DND-41 (cell line): ENCODE measurements at regions not wholly inside any gene's neighbourhood (a gene's known extent, or its start where the extent isn't known, plus 50 kb on each side); places are given as distances from the start of the nearest gene placed in this dataset.

ENCODE experiments used
- EZH2 ChIP-seq: IDR thresholded peaks from 3 replicates; pipeline ENCODE4 v1.6.1; 2012; ENCODE audit warnings: borderline replicate concordance, low read depth, mild to moderate bottlenecking, moderate library complexity, low read length, inconsistent platforms; ENCODE audit not compliant: severe bottlenecking
- TF ChIP-seq, protein P1 (sequence below): IDR thresholded peaks from 2 replicates; pipeline ENCODE4 v1.5.1; 2012; ENCODE audit warnings: borderline replicate concordance, low read length, moderate library complexity, mild to moderate bottlenecking; ENCODE audit not compliant: poor library complexity, severe bottlenecking; ENCODE audit errors: extremely low read depth

DNA sequence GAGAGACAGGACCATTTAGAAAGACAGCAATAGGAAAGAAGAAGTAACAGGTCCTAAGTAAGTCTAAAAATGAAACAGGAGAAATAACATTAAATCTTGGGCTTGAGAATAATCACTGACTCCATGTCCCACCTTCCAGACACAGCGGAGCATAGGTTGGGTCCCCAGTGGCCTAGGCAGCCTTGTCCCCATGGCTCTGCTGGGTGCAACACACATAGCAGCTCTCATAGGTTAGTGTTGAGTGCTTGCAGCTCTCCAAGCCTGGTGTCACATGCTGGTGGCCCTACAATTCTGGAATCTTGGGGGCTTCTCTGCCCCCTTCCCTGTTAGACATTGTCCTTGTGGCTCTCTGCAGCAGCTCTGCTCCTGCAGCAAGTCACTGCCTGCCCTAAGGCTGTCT lies 952.8 kb upstream of the ADGRL2 start:
- TF ChIP-seq, protein P1, sequence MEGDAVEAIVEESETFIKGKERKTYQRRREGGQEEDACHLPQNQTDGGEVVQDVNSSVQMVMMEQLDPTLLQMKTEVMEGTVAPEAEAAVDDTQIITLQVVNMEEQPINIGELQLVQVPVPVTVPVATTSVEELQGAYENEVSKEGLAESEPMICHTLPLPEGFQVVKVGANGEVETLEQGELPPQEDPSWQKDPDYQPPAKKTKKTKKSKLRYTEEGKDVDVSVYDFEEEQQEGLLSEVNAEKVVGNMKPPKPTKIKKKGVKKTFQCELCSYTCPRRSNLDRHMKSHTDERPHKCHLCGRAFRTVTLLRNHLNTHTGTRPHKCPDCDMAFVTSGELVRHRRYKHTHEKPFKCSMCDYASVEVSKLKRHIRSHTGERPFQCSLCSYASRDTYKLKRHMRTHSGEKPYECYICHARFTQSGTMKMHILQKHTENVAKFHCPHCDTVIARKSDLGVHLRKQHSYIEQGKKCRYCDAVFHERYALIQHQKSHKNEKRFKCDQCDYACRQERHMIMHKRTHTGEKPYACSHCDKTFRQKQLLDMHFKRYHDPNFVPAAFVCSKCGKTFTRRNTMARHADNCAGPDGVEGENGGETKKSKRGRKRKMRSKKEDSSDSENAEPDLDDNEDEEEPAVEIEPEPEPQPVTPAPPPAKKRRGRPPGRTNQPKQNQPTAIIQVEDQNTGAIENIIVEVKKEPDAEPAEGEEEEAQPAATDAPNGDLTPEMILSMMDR = no peak
- no peak for TF ChIP-seq EZH2
